ENCODE measurements at regions not wholly inside any gene's neighbourhood (a gene's known extent, or its start where the extent isn't known, plus 50 kb on each side); places are given as distances from the start of the nearest gene placed in this dataset.
A peak's percentile ranks its signal among the peaks of the same experiment; 100 is the strongest.

GRCh38 chr6:153231048-153231646 is 100.1 kb upstream of the RGS17 start:
- DNase-seq (peak in 1 of 3 donors; percentile 22), ATAC-seq (peak in 3 of 4 donors; percentile 51 to 61 (median 59))
- intact Hi-C loops (cut with DNase I), result no loop called here
- Histone ChIP-seq H3K4me1 (no peaks in the 10 kb centered on the region), H3K4me3 (no peak overlapping the region), H3K36me3 (no peaks in the 10 kb centered on the region), H3K27me3 (no peaks in the 10 kb centered on the region), H3K27ac (no peak overlapping the region), H3K9me3 (no peaks in the 10 kb centered on the region)
- TF ChIP-seq POLR2A (IDR thresholded peaks at IDR 0.05), result no peak
- TF ChIP-seq, protein P1, sequence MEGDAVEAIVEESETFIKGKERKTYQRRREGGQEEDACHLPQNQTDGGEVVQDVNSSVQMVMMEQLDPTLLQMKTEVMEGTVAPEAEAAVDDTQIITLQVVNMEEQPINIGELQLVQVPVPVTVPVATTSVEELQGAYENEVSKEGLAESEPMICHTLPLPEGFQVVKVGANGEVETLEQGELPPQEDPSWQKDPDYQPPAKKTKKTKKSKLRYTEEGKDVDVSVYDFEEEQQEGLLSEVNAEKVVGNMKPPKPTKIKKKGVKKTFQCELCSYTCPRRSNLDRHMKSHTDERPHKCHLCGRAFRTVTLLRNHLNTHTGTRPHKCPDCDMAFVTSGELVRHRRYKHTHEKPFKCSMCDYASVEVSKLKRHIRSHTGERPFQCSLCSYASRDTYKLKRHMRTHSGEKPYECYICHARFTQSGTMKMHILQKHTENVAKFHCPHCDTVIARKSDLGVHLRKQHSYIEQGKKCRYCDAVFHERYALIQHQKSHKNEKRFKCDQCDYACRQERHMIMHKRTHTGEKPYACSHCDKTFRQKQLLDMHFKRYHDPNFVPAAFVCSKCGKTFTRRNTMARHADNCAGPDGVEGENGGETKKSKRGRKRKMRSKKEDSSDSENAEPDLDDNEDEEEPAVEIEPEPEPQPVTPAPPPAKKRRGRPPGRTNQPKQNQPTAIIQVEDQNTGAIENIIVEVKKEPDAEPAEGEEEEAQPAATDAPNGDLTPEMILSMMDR (IDR thresholded peaks at IDR 0.05), result peak; percentile 48 to 65 (median 58)
- 4% methylated on average over 12 of the region's 12 CpGs for whole genome bisulfite sequencing (ENCODE audit: insufficient coverage, low coverage, low lambda C conversion rate, missing lambda C conversion rate)

DNA sequence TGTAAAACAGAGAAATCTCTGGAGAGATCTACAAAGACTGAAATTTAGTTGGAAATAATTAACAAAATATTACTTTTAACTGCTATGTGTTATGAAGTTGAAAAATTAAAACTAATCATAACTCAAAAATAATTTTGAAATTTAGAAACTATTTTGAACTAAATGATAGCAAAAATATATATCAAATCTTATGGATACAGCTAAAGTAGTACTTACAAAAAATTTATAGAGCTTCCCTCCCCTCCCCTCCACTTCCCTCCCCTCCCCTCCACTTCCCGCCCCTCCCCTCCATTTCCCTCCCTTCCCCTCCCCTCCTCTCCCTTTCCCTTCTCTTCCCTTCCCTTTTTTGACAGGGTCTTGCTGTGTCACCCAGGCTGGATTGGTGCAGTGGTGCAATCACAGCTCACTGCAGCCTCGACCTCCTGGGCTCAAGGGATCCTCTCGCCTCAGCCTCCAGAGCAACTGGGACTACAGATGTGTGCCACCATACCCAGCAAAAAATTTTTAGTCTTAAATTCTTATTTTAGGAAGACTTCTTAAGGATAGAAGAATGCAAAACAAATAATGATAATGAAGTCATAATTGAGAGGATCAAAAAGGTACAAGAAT is 87.2 kb upstream of the RGS17 start:
- TF ChIP-seq, protein P1 (IDR thresholded peaks at IDR 0.05), result no peak
- no peak for TF ChIP-seq POLR2A (IDR thresholded peaks at IDR 0.05)

GRCh38 chr6:153216789-153217188 is 85.7 kb upstream of the RGS17 start:
- no peak for TF ChIP-seq POLR2A (IDR thresholded peaks at IDR 0.05)
- TF ChIP-seq, protein P1 (IDR thresholded peaks at IDR 0.05), result no peak
- Histone ChIP-seq H3K27ac (no peak overlapping the region), H3K4me3 (no peak overlapping the region), H3K36me3 (no peaks in the 10 kb centered on the region), H3K9me3 (no peaks in the 10 kb centered on the region), H3K4me1 (no peaks in the 10 kb centered on the region), H3K27me3 (no peaks in the 10 kb centered on the region)
- ATAC-seq, result no peak
- WGBS (ENCODE audit: insufficient coverage, low coverage, low lambda C conversion rate, missing lambda C conversion rate), result 69% methylated on average over 2 of the region's 2 CpGs
- intact Hi-C loops (cut with DNase I), result no loop called here
- DNase-seq, result no peak

More for the DNA sequence above, 87.2 kb upstream of the RGS17 start:
- Histone ChIP-seq H3K4me1 (no peaks in the 10 kb centered on the region), H3K27ac (no peak overlapping the region), H3K4me3 (no peak overlapping the region), H3K9me3 (no peaks in the 10 kb centered on the region), H3K27me3 (no peaks in the 10 kb centered on the region), H3K36me3 (no peaks in the 10 kb centered on the region)
- ATAC-seq (no peak), DNase-seq (no peak)
- intact Hi-C loops (cut with DNase I), result no loop called here
- 47% methylated on average over 3 of the region's 3 CpGs for WGBS (ENCODE audit: insufficient coverage, low coverage, low lambda C conversion rate, missing lambda C conversion rate)

GRCh38 chr6:153215242-153215641 is 84.2 kb upstream of the RGS17 start:
- no peaks in the 10 kb centered on the region for H3K4me1 ChIP-seq
- no peaks in the 10 kb centered on the region for H3K9me3 ChIP-seq
- no peak overlapping the region for H3K4me3 ChIP-seq
- H3K27me3 ChIP-seq, result no peaks in the 10 kb centered on the region
- TF ChIP-seq POLR2A (IDR thresholded peaks at IDR 0.05), result no peak
- TF ChIP-seq, protein P1 (IDR thresholded peaks at IDR 0.05), result no peak
- ATAC-seq (no peak), DNase-seq (no peak)
- intact Hi-C loops (cut with DNase I), result no loop called here
- no peak overlapping the region for H3K27ac ChIP-seq
- WGBS (ENCODE audit: insufficient coverage, low coverage, low lambda C conversion rate, missing lambda C conversion rate), result 48% methylated on average over 4 of the region's 5 CpGs
- H3K36me3 ChIP-seq, result no peaks in the 10 kb centered on the region

Measured in right lobe of liver (tissue), 6 donors.